ENCODE measurements at regions not wholly inside any gene's neighbourhood (a gene's known extent, or its start where the extent isn't known, plus 50 kb on each side); places are given as distances from the start of the nearest gene placed in this dataset.

- BruUV-seq (replicated peaks), result no TSS peak
- intact Hi-C loops (cut with micrococcal nuclease), result loop anchor here (10.0 kb wide), 1 partner anchor 127 kb away; no protein-coding TSS in a partner anchor
- H3K9me3 ChIP-seq (ENCODE audit: control insufficient read depth in 1 of 2, insufficient read depth in 1 of 2, low read depth in 1 of 2, low read length in 2 of 2), result no peaks in the 10 kb centered on the region
- no peak for DNase-seq (ENCODE audit: low read depth, low spot score)
- no peaks in the 10 kb centered on the region for H4K20me1 ChIP-seq (ENCODE audit: insufficient read depth)
- CTCF ChIA-PET, result no interaction called here
- no peak overlapping the region for H3K4me3 ChIP-seq (replicated peaks in 1 of 2; ENCODE audit: low read depth in 1 of 2, low read length in 2 of 2)
- H3K27ac ChIP-seq (ENCODE audit: low read depth, low read length), result no peak overlapping the region
- H3K4me2 ChIP-seq (ENCODE audit: low read length), result no peak overlapping the region
- H3K27me3 ChIP-seq (ENCODE audit: insufficient read depth, low read length), result no peaks in the 10 kb centered on the region
- H3K79me2 ChIP-seq (ENCODE audit: insufficient read depth, low read length), result no peaks in the 10 kb centered on the region
- POLR2A ChIA-PET, result no interaction called here
- H3K9me2 ChIP-seq (ENCODE audit: insufficient read depth), result no peaks in the 10 kb centered on the region
- ATAC-seq, result no peak
- RAD21 ChIA-PET (ENCODE audit: low non-redundant PET in 1 of 2, low total read pairs in 2 of 2, uncharacterized antibody in 2 of 2, unreplicated experiment in 2 of 2), result no interaction called here
- no peak overlapping the region for H3K9ac ChIP-seq (ENCODE audit: low read length)
- H2AFZ ChIP-seq (ENCODE audit: low read depth, low read length, poor library complexity, severe bottlenecking), result no peak overlapping the region
- TF ChIP-seq MAX (IDR thresholded peaks at IDR 0.05) (no peak), EZH2 (IDR thresholded peaks at IDR 0.05) (no peak)
- H3K4me1 ChIP-seq (ENCODE audit: control insufficient read depth in 1 of 2, insufficient read depth in 2 of 2, low read length in 2 of 2), result no peaks in the 10 kb centered on the region
- H3K36me3 ChIP-seq (ENCODE audit: control insufficient read depth in 1 of 2, insufficient read depth in 2 of 2, low read length in 2 of 2), result no peaks in the 10 kb centered on the region
Observed at GRCh38 chrX:131621650-131622049, 77.8 kb downstream of the OR13H1 start.

- Histone ChIP-seq H3K79me2 (ENCODE audit: insufficient read depth, low read length) (no peaks in the 10 kb centered on the region), H3K36me3 (ENCODE audit: control insufficient read depth in 1 of 2, insufficient read depth in 2 of 2, low read length in 2 of 2) (no peaks in the 10 kb centered on the region), H3K4me2 (ENCODE audit: low read length) (no peak overlapping the region), H3K27me3 (ENCODE audit: insufficient read depth, low read length) (no peaks in the 10 kb centered on the region), H3K9me2 (ENCODE audit: insufficient read depth) (no peaks in the 10 kb centered on the region), H3K4me1 (ENCODE audit: control insufficient read depth in 1 of 2, insufficient read depth in 2 of 2, low read length in 2 of 2) (no peaks in the 10 kb centered on the region), H2AFZ (ENCODE audit: low read depth, low read length, poor library complexity, severe bottlenecking) (no peak overlapping the region), H4K20me1 (ENCODE audit: insufficient read depth) (no peaks in the 10 kb centered on the region), H3K9me3 (ENCODE audit: control insufficient read depth in 1 of 2, insufficient read depth in 1 of 2, low read depth in 1 of 2, low read length in 2 of 2) (no peaks in the 10 kb centered on the region), H3K27ac (ENCODE audit: low read depth, low read length) (no peak overlapping the region), H3K9ac (ENCODE audit: low read length) (no peak overlapping the region), H3K4me3 (replicated peaks in 1 of 2; ENCODE audit: low read depth in 1 of 2, low read length in 2 of 2) (no peak overlapping the region)
- ChIA-PET CTCF (interaction anchor here (1.2 to 2.0 kb wide), 3 partner anchors 364 to 632 kb away, joined by 3 to 9 read pairs (median 4); no protein-coding TSS in a partner anchor), RAD21 (ENCODE audit: low non-redundant PET in 1 of 2, low total read pairs in 2 of 2, uncharacterized antibody in 2 of 2, unreplicated experiment in 2 of 2) (no interaction called here), POLR2A (no interaction called here)
- DNase-seq (ENCODE audit: low read depth, low spot score) (peak; percentile 1), ATAC-seq (peak; percentile 60; the same call in 1 of the 2 replicates)
- TF ChIP-seq FOSL1 (IDR thresholded peaks at IDR 0.05; ENCODE audit: low read depth), result no peak
- TF ChIP-seq CTCF (IDR thresholded peaks at IDR 0.05 in 2 of 3, conservative IDR thresholded peaks at IDR 0.05 in 1 of 3; ENCODE audit: borderline replicate concordance in 1 of 3, insufficient read depth in 1 of 3, low read depth in 2 of 3, low read length in 2 of 3), result peak; percentile 28 to 55 (median 48); a peak in 4 of 6 replicates
- peak; percentile 78 for TF ChIP-seq RAD21 (IDR thresholded peaks at IDR 0.05; ENCODE audit: low read depth)
- BruUV-seq (replicated peaks), result no TSS peak
- intact Hi-C loops (cut with micrococcal nuclease), result loop anchor here (10.0 kb wide), 1 partner anchor 132 kb away; no protein-coding TSS in a partner anchor
Observed at GRCh38 chrX:131626681-131627296, 82.9 kb downstream of the OR13H1 start.
